Upper lobe of left lung (tissue), 4 donors: ENCODE measurements at regions not wholly inside any gene's neighbourhood (a gene's known extent, or its start where the extent isn't known, plus 50 kb on each side); places are given as distances from the start of the nearest gene placed in this dataset.

Source experiments
- POLR2A ChIP-seq, 4 donors: fragments of 450-650 bp; IDR thresholded peaks; one replicate each; pipeline ENCODE4 v1.5.1; 2016 to 2017; ENCODE audit warnings: antibody characterized with exemption in 4 of 4, mild to moderate bottlenecking in 2 of 4
- POLR2AphosphoS5 ChIP-seq, 2 donors: sonication (generic); formaldehyde crosslinking; IDR thresholded peaks; one replicate each; pipeline ENCODE4 v1.5.1; 2017; ENCODE audit warnings: antibody characterized with exemption in 2 of 2
- TF ChIP-seq, protein P1 (sequence below), 6 experiments: fragments of 450-650 bp in 4 of 6; fragments of 200-600 bp in 2 of 6; sonication (generic) in 2 of 6; IDR thresholded peaks; one replicate each; pipeline ENCODE4 v1.5.1; 2016 to 2019; ENCODE audit warnings: antibody characterized with exemption in 6 of 6

DNA sequence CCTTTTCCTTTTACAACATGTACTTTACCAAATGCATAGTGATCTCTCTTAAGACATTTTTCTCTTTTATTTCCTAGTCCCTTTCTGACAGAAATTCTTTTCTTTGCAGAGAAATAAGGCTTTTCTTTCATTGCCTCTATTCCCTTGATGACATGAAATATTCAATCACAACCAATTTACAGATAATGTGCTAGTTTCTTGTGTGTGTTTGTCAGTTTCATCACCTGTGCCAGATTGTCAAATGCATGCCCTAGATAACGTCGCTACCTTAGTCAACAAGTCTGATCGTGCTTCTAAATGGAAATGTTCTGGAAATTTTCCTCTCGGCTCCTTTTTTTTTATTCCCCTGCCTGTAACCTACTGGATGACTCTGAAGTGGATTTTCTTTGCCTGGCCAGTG, 478.1 kb downstream of the KLF5 start:
- TF ChIP-seq POLR2A (IDR thresholded peaks at IDR 0.05) (no peak), POLR2AphosphoS5 (IDR thresholded peaks at IDR 0.05) (no peak)
- TF ChIP-seq, protein P1, sequence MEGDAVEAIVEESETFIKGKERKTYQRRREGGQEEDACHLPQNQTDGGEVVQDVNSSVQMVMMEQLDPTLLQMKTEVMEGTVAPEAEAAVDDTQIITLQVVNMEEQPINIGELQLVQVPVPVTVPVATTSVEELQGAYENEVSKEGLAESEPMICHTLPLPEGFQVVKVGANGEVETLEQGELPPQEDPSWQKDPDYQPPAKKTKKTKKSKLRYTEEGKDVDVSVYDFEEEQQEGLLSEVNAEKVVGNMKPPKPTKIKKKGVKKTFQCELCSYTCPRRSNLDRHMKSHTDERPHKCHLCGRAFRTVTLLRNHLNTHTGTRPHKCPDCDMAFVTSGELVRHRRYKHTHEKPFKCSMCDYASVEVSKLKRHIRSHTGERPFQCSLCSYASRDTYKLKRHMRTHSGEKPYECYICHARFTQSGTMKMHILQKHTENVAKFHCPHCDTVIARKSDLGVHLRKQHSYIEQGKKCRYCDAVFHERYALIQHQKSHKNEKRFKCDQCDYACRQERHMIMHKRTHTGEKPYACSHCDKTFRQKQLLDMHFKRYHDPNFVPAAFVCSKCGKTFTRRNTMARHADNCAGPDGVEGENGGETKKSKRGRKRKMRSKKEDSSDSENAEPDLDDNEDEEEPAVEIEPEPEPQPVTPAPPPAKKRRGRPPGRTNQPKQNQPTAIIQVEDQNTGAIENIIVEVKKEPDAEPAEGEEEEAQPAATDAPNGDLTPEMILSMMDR (IDR thresholded peaks at IDR 0.05) = no peak
